ENCODE measurements at regions not wholly inside any gene's neighbourhood (a gene's known extent, or its start where the extent isn't known, plus 50 kb on each side); places are given as distances from the start of the nearest gene placed in this dataset.

GRCh38 chr3:25904206-25904605 lies 114.3 kb downstream of the OXSM start:
- TF ChIP-seq CTCF (IDR thresholded peaks at IDR 0.05), result peak in 3 of 6 experiments; percentile 18 to 37 (median 21)
- no peak for TF ChIP-seq POLR2A (IDR thresholded peaks at IDR 0.05)
